BJ (cell line): ENCODE measurements at regions not wholly inside any gene's neighbourhood (a gene's known extent, or its start where the extent isn't known, plus 50 kb on each side); places are given as distances from the start of the nearest gene placed in this dataset.

ENCODE experiments used
- CTCF ChIA-PET: fragments of 350-600 bp; formaldehyde crosslinking; extraction: SDS; loops from one replicate; lab custom pipeline; 2021; ENCODE audit warnings: antibody characterized with exemption, inconsistent platforms; lab: Yijun Ruan, JAX
- POLR2A ChIA-PET: fragments of 300-600 bp; sonication (Branson Sonifier 250); formaldehyde crosslinking; extraction: SDS; loops from one replicate; lab custom pipeline; 2021; ENCODE audit warnings: antibody characterized with exemption; lab: Charles Lee
- DNase-seq: peaks from one replicate; pipeline ENCODE4 v3.0.0-alpha.2; 2011; ENCODE audit warnings: low read depth
- H3K27me3 ChIP-seq: 2 replicates; pipeline ENCODE4 v1.6.0; 2011; ENCODE audit warnings: low read length; ENCODE audit not compliant: control insufficient read depth, insufficient read depth
- H3K36me3 ChIP-seq: 2 replicates; pipeline ENCODE4 v1.5.1; 2011; ENCODE audit warnings: low read length; ENCODE audit not compliant: control insufficient read depth, insufficient read depth
- H3K4me3 ChIP-seq: 2 replicates; pipeline ENCODE4 v1.5.1; 2011; ENCODE audit warnings: low read depth, mild to moderate bottlenecking, control low read depth, low read length
- CTCF ChIP-seq: IDR thresholded peaks from 2 replicates; pipeline ENCODE4 v1.5.1; 2011; ENCODE audit warnings: low read depth, mild to moderate bottlenecking, control low read depth, inconsistent platforms, low read length, moderate library complexity; ENCODE audit not compliant: insufficient read depth

GRCh38 chr4:173777921-173778320 lies 247.9 kb upstream of the HAND2 start:
- H3K4me3 ChIP-seq: no peak overlapping the region
- no peaks in the 10 kb centered on the region for H3K36me3 ChIP-seq
- ChIA-PET POLR2A (no interaction called here), CTCF (no interaction called here)
- no peaks in the 10 kb centered on the region for H3K27me3 ChIP-seq
- TF ChIP-seq CTCF: no peak
- DNase-seq: no peak

- Histone ChIP-seq H3K36me3 (no peaks in the 10 kb centered on the region), H3K27me3 (no peaks in the 10 kb centered on the region), H3K4me3 (no peak overlapping the region)
- no peak for TF ChIP-seq CTCF
- POLR2A ChIA-PET: no interaction called here
- no peak for DNase-seq
- CTCF ChIA-PET: no interaction called here
Measured at GRCh38 chr4:173777421-173777820, 247.4 kb upstream of the HAND2 start.

- CTCF ChIA-PET: no interaction called here
- POLR2A ChIA-PET: no interaction called here
- TF ChIP-seq CTCF: no peak
- no peaks in the 10 kb centered on the region for H3K27me3 ChIP-seq
- H3K36me3 ChIP-seq: no peaks in the 10 kb centered on the region
- DNase-seq: no peak
- H3K4me3 ChIP-seq: no peak overlapping the region
Measured at GRCh38 chr4:173769568-173769967, 239.5 kb upstream of the HAND2 start.

GRCh38 chr4:173767650-173768049 lies 237.6 kb upstream of the HAND2 start:
- ChIA-PET CTCF (no interaction called here), POLR2A (no interaction called here)
- H3K4me3 ChIP-seq: no peak overlapping the region
- H3K27me3 ChIP-seq: no peaks in the 10 kb centered on the region
- H3K36me3 ChIP-seq: no peaks in the 10 kb centered on the region
- no peak for DNase-seq
- TF ChIP-seq CTCF: no peak

GRCh38 chr4:173766171-173766600 lies 236.2 kb upstream of the HAND2 start:
- POLR2A ChIA-PET: no interaction called here
- no peak for DNase-seq
- no peaks in the 10 kb centered on the region for H3K36me3 ChIP-seq
- CTCF ChIA-PET: no interaction called here
- no peak overlapping the region for H3K4me3 ChIP-seq
- no peaks in the 10 kb centered on the region for H3K27me3 ChIP-seq
- TF ChIP-seq CTCF: no peak
